Uterus (tissue), 2 donors: ENCODE measurements at regions not wholly inside any gene's neighbourhood (a gene's known extent, or its start where the extent isn't known, plus 50 kb on each side); places are given as distances from the start of the nearest gene placed in this dataset.

Source experiments
- POLR2A ChIP-seq, 2 donors: fragments of 450-650 bp; IDR thresholded peaks; one replicate each; pipeline ENCODE4 v1.6.1; 2016; ENCODE audit warnings: antibody characterized with exemption in 2 of 2, mild to moderate bottlenecking in 1 of 2, moderate library complexity in 1 of 2
- TF ChIP-seq, protein P1 (sequence below), 4 experiments: fragments of 200-600 bp in 2 of 4; fragments of 450-650 bp in 2 of 4; sonication (generic) in 2 of 4; IDR thresholded peaks; one replicate each; pipeline ENCODE4 v1.5.1; 2016 to 2019; ENCODE audit warnings: antibody characterized with exemption in 4 of 4, mild to moderate bottlenecking in 2 of 4, moderate library complexity in 1 of 4

- TF ChIP-seq, protein P1, sequence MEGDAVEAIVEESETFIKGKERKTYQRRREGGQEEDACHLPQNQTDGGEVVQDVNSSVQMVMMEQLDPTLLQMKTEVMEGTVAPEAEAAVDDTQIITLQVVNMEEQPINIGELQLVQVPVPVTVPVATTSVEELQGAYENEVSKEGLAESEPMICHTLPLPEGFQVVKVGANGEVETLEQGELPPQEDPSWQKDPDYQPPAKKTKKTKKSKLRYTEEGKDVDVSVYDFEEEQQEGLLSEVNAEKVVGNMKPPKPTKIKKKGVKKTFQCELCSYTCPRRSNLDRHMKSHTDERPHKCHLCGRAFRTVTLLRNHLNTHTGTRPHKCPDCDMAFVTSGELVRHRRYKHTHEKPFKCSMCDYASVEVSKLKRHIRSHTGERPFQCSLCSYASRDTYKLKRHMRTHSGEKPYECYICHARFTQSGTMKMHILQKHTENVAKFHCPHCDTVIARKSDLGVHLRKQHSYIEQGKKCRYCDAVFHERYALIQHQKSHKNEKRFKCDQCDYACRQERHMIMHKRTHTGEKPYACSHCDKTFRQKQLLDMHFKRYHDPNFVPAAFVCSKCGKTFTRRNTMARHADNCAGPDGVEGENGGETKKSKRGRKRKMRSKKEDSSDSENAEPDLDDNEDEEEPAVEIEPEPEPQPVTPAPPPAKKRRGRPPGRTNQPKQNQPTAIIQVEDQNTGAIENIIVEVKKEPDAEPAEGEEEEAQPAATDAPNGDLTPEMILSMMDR (IDR thresholded peaks at IDR 0.05) = no peak
- TF ChIP-seq POLR2A (IDR thresholded peaks at IDR 0.05) = no peak
Observed at GRCh38 chr3:117298273-117298672, 588.7 kb downstream of the TUSC7 start.
